ENCODE measurements at regions not wholly inside any gene's neighbourhood (a gene's known extent, or its start where the extent isn't known, plus 50 kb on each side); places are given as distances from the start of the nearest gene placed in this dataset.

- no peak for TF ChIP-seq CTCF (conservative IDR thresholded peaks at IDR 0.05)
- no peak for TF ChIP-seq ZFX (IDR thresholded peaks at IDR 0.05)
Measured at GRCh38 chr13:84821261-84821660, 939.0 kb upstream of the SLITRK1 start.
